Lower leg skin (tissue), 4 donors: ENCODE measurements at regions not wholly inside any gene's neighbourhood (a gene's known extent, or its start where the extent isn't known, plus 50 kb on each side); places are given as distances from the start of the nearest gene placed in this dataset.

ENCODE experiments used
- DNase-seq, 2 donors: peaks; one replicate each; pipeline ENCODE4 v3.0.0-alpha.2; 2019; ENCODE audit warnings: low spot score in 2 of 2
- H3K4me3 ChIP-seq: fragments of 200-600 bp; sonication (generic); 2 replicates; pipeline ENCODE4 v1.5.1; 2017; ENCODE audit warnings: mild to moderate bottlenecking, low read depth; ENCODE audit not compliant: poor library complexity, severe bottlenecking
- CTCF ChIP-seq, 3 donors: fragments of 450-650 bp; IDR thresholded peaks; one replicate each; pipeline ENCODE4 v1.5.1; 2016; ENCODE audit warnings: antibody characterized with exemption in 3 of 3, mild to moderate bottlenecking in 3 of 3, moderate library complexity in 2 of 3
- POLR2A ChIP-seq, 2 donors: fragments of 450-650 bp; IDR thresholded peaks; one replicate each; pipeline ENCODE4 v1.6.1; 2016 to 2017; ENCODE audit warnings: antibody characterized with exemption in 2 of 2, mild to moderate bottlenecking in 1 of 2, moderate library complexity in 1 of 2
- whole genome bisulfite sequencing, 2 donors: methylation state at CpG; one replicate each; pipeline ENCODE4 v1.1.5; 2018; 5-methylcytosine and 5-hydroxymethylcytosine counted together
- intact Hi-C: fragments of 100-400 bp; cut with DNase I; formaldehyde crosslinking; loops from one replicate; pipeline ENCODE4 v1.15.0; 2023; ENCODE audit warnings: low total_unique reads

GRCh38 chr13:107133950-107134349 lies 566.0 kb upstream of the ARGLU1 start:
- WGBS, 2 donors, result 82 to 86% methylated on average over 5 of the region's 5 CpGs
- intact Hi-C loops, result no loop called here
- no peak for DNase-seq
- no peak overlapping the region for H3K4me3 ChIP-seq
- no peak for TF ChIP-seq POLR2A (IDR thresholded peaks at IDR 0.05)
- TF ChIP-seq CTCF (IDR thresholded peaks at IDR 0.05), result no peak

- intact Hi-C loops, result no loop called here
- no peak overlapping the region for H3K4me3 ChIP-seq
- 90 to 100% methylated on average over 1 of the region's 1 CpG for WGBS, 2 donors
- TF ChIP-seq CTCF (IDR thresholded peaks at IDR 0.05), result no peak
- no peak for TF ChIP-seq POLR2A (IDR thresholded peaks at IDR 0.05)
- no peak for DNase-seq
Observed at GRCh38 chr13:107130566-107130965, 562.6 kb upstream of the ARGLU1 start.

- no peak for TF ChIP-seq CTCF (IDR thresholded peaks at IDR 0.05)
- TF ChIP-seq POLR2A (IDR thresholded peaks at IDR 0.05), result no peak
- DNase-seq, result no peak
- WGBS, 2 donors, result 54 to 57% methylated on average over 5 of the region's 5 CpGs
- intact Hi-C loops, result no loop called here
- H3K4me3 ChIP-seq, result no peak overlapping the region
Observed at GRCh38 chr13:107124730-107125129, 556.8 kb upstream of the ARGLU1 start.

- H3K4me3 ChIP-seq, result no peak overlapping the region
- intact Hi-C loops, result no loop called here
- no peak for TF ChIP-seq CTCF (IDR thresholded peaks at IDR 0.05)
- TF ChIP-seq POLR2A (IDR thresholded peaks at IDR 0.05), result no peak
- DNase-seq, result no peak
- WGBS, 2 donors, result 0 to 3% methylated on average over 2 of the region's 2 CpGs
Observed at GRCh38 chr13:107124129-107124718, 556.3 kb upstream of the ARGLU1 start.

- intact Hi-C loops, result no loop called here
- 63 to 68% methylated on average over 1 of the region's 1 CpG for WGBS, 2 donors
- no peak overlapping the region for H3K4me3 ChIP-seq
- no peak for DNase-seq
- TF ChIP-seq POLR2A (IDR thresholded peaks at IDR 0.05) (no peak), CTCF (IDR thresholded peaks at IDR 0.05) (no peak)
Observed at GRCh38 chr13:107121793-107122192, 553.9 kb upstream of the ARGLU1 start.
